HEK293 (cell line): ENCODE measurements at regions not wholly inside any gene's neighbourhood (a gene's known extent, or its start where the extent isn't known, plus 50 kb on each side); places are given as distances from the start of the nearest gene placed in this dataset.

Experiments used
- GLI2 ChIP-seq: fragments of 450-650 bp; formaldehyde crosslinking; IDR thresholded peaks from 2 replicates; pipeline ENCODE4; 2017; ENCODE audit warnings: missing biosample characterization, missing genetic modification characterization, low read depth, borderline replicate concordance
- HIC1 ChIP-seq: fragments of 450-650 bp; formaldehyde crosslinking; IDR thresholded peaks from 2 replicates; pipeline ENCODE4 v1.5.1; 2016; ENCODE audit warnings: missing biosample characterization, missing genetic modification characterization
- HOXC10 ChIP-seq: sonication (generic); formaldehyde crosslinking; IDR thresholded peaks from 2 replicates; pipeline ENCODE4 v1.8.1; 2023; ENCODE audit warnings: mild to moderate bottlenecking, missing genetic modification reagents
- KLF1 ChIP-seq: fragments of 450-650 bp; formaldehyde crosslinking; IDR thresholded peaks from 2 replicates; pipeline ENCODE4 v1.5.1; 2016; ENCODE audit warnings: missing biosample characterization, missing genetic modification characterization
- PATZ1 ChIP-seq: fragments of 450-650 bp; formaldehyde crosslinking; IDR thresholded peaks from 2 replicates; pipeline ENCODE4 v1.5.1; 2016; ENCODE audit warnings: missing biosample characterization, missing genetic modification characterization
- SP7 ChIP-seq: fragments of 450-650 bp; formaldehyde crosslinking; IDR thresholded peaks from 2 replicates; pipeline ENCODE4 v1.5.1; 2016; ENCODE audit warnings: missing biosample characterization, missing genetic modification characterization
- TCF7L2 ChIP-seq: IDR thresholded peaks from 2 replicates; pipeline ENCODE4 v1.6.1; 2011; ENCODE audit warnings: low read depth, mild to moderate bottlenecking, inconsistent platforms, low read length, moderate library complexity, borderline replicate concordance
- WT1 ChIP-seq: fragments of 450-650 bp; formaldehyde crosslinking; IDR thresholded peaks from 2 replicates; pipeline ENCODE4 v1.5.1; 2016; ENCODE audit warnings: missing biosample characterization, missing genetic modification characterization
- YY1 ChIP-seq: fragments of 450-650 bp; formaldehyde crosslinking; IDR thresholded peaks from 2 replicates; pipeline ENCODE4 v1.5.1; 2018; ENCODE audit warnings: missing biosample characterization, missing genetic modification characterization
- YY2 ChIP-seq: fragments of 450-650 bp; formaldehyde crosslinking; IDR thresholded peaks from 2 replicates; pipeline ENCODE4 v1.5.1; 2016; ENCODE audit warnings: missing biosample characterization, missing genetic modification characterization
- ZBTB7A ChIP-seq: fragments of 450-650 bp; formaldehyde crosslinking; IDR thresholded peaks from 2 replicates; pipeline ENCODE4 v1.5.1; 2016; ENCODE audit warnings: low read depth, missing biosample characterization, missing genetic modification characterization
- ZFP41 ChIP-seq: fragments of 450-650 bp; formaldehyde crosslinking; IDR thresholded peaks from 2 replicates; pipeline ENCODE4 v1.5.1; 2016; ENCODE audit warnings: missing biosample characterization, missing genetic modification characterization, borderline replicate concordance
- ZNF112 ChIP-seq: fragments of 450-650 bp; formaldehyde crosslinking; IDR thresholded peaks from 2 replicates; pipeline ENCODE4 v1.5.0; 2017; ENCODE audit warnings: missing biosample characterization, missing genetic modification characterization
- ZNF138 ChIP-seq: fragments of 450-650 bp; formaldehyde crosslinking; IDR thresholded peaks from 2 replicates; pipeline ENCODE4 v1.5.1; 2016; ENCODE audit warnings: missing biosample characterization, missing genetic modification characterization, borderline replicate concordance
- ZNF18 ChIP-seq: fragments of 450-650 bp; formaldehyde crosslinking; IDR thresholded peaks from 2 replicates; pipeline ENCODE4 v1.5.1; 2016; ENCODE audit warnings: missing biosample characterization, missing genetic modification characterization
- ZNF214 ChIP-seq: fragments of 450-650 bp; formaldehyde crosslinking; IDR thresholded peaks from 2 replicates; pipeline ENCODE4 v1.5.1; 2017; ENCODE audit warnings: missing biosample characterization, mild to moderate bottlenecking, missing genetic modification characterization, borderline replicate concordance
- ZNF266 ChIP-seq: fragments of 450-650 bp; formaldehyde crosslinking; IDR thresholded peaks from 2 replicates; pipeline ENCODE4 v1.5.1; 2016; ENCODE audit warnings: missing biosample characterization, missing genetic modification characterization, low read depth
- ZNF302 ChIP-seq: fragments of 450-650 bp; formaldehyde crosslinking; IDR thresholded peaks from 2 replicates; pipeline ENCODE4 v1.5.1; 2016; ENCODE audit warnings: missing biosample characterization, missing genetic modification characterization, low read depth
- ZNF354C ChIP-seq: fragments of 450-650 bp; formaldehyde crosslinking; IDR thresholded peaks from 2 replicates; pipeline ENCODE4 v1.5.1; 2016; ENCODE audit warnings: missing biosample characterization, missing genetic modification characterization, low read depth, borderline replicate concordance
- ZNF391 ChIP-seq: fragments of 450-650 bp; formaldehyde crosslinking; IDR thresholded peaks from 2 replicates; pipeline ENCODE4 v1.5.1; 2016; ENCODE audit warnings: low read depth, missing biosample characterization, missing genetic modification characterization, borderline replicate concordance
- ZNF433 ChIP-seq: fragments of 450-650 bp; formaldehyde crosslinking; IDR thresholded peaks from 2 replicates; pipeline ENCODE4 v1.5.1; 2016; ENCODE audit warnings: missing biosample characterization, missing genetic modification characterization, low read depth
- ZNF510 ChIP-seq: fragments of 450-650 bp; formaldehyde crosslinking; IDR thresholded peaks from 2 replicates; pipeline ENCODE4 v1.5.1; 2018; ENCODE audit warnings: mild to moderate bottlenecking, missing genetic modification characterization, missing biosample characterization; ENCODE audit not compliant: insufficient replicate concordance
- ZNF544 ChIP-seq: fragments of 450-650 bp; formaldehyde crosslinking; IDR thresholded peaks from 2 replicates; pipeline ENCODE4 v1.5.0; 2017; ENCODE audit warnings: missing biosample characterization, missing genetic modification characterization
- ZNF548 ChIP-seq: fragments of 450-650 bp; formaldehyde crosslinking; IDR thresholded peaks from 2 replicates; pipeline ENCODE4 v1.5.1; 2016; ENCODE audit warnings: missing biosample characterization, missing genetic modification characterization
- ZNF549 ChIP-seq: fragments of 450-650 bp; IDR thresholded peaks from 2 replicates; pipeline ENCODE4 v1.5.1; 2018; ENCODE audit warnings: missing biosample characterization, missing genetic modification characterization, mild to moderate bottlenecking, inconsistent platforms, moderate library complexity
- ZNF555 ChIP-seq: fragments of 450-650 bp; formaldehyde crosslinking; conservative IDR thresholded peaks from 2 replicates; pipeline ENCODE4 v1.5.1; 2017; ENCODE audit warnings: missing biosample characterization, mild to moderate bottlenecking, missing genetic modification characterization, inconsistent platforms
- ZNF560 ChIP-seq: fragments of 450-650 bp; formaldehyde crosslinking; IDR thresholded peaks from 2 replicates; pipeline ENCODE4 v1.5.1; 2017; ENCODE audit warnings: missing biosample characterization, missing genetic modification characterization, borderline replicate concordance
- ZNF571 ChIP-seq: fragments of 450-650 bp; formaldehyde crosslinking; IDR thresholded peaks from 2 replicates; pipeline ENCODE4 v1.5.0; 2017; ENCODE audit warnings: missing biosample characterization, missing genetic modification characterization
- ZNF645 ChIP-seq: fragments of 450-650 bp; formaldehyde crosslinking; IDR thresholded peaks from 2 replicates; pipeline ENCODE4; 2016; ENCODE audit warnings: missing biosample characterization, missing genetic modification characterization
- ZNF747 ChIP-seq: fragments of 450-650 bp; formaldehyde crosslinking; IDR thresholded peaks from 2 replicates; pipeline ENCODE4 v1.5.1; 2016; ENCODE audit warnings: missing biosample characterization, missing genetic modification characterization
- ZNF776 ChIP-seq: fragments of 450-650 bp; formaldehyde crosslinking; IDR thresholded peaks from 2 replicates; pipeline ENCODE4 v1.5.0; 2017; ENCODE audit warnings: missing biosample characterization, missing genetic modification characterization, borderline replicate concordance
- TF ChIP-seq, protein P1 (sequence below): fragments of 450-650 bp; formaldehyde crosslinking; IDR thresholded peaks from 2 replicates; pipeline ENCODE4 v1.5.1; 2016; ENCODE audit warnings: missing biosample characterization, missing genetic modification characterization

DNA sequence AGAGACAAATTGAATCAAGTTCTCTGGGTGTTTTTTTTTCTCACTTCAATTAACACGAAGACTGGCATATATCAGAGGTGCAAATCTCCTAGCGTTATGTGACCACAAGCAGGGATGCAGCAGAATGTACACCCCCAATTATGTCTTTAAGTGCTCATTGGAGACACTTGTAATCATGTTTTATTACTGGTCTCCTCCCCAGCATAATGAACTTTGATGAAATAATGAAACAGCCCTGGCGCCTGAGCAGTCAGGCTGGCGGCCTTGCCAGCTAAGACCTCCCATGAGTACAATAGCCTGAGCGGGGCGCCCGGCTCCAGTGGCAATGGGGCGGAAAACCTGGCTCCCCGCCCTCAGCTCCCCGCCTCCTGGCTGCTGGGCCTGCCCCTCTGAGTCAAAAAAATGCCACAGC lies 209.4 kb upstream of the MSX2 start (continued):
- TF ChIP-seq PATZ1 (tag by site-specific recombination) (peak; percentile 66), HIC1 (tag by site-specific recombination) (peak; percentile 53; the same call in 1 of the 2 replicates), SP7 (tag by site-specific recombination) (peak; percentile 100), ZNF18 (tag by site-specific recombination) (peak; percentile 85; the same call in 1 of the 2 replicates), ZNF510 (no peak), ZNF544 (tag by site-specific recombination) (no peak), ZNF548 (no peak), ZNF560 (tag by site-specific recombination) (no peak), GLI2 (tag by site-specific recombination) (peak; percentile 98), ZNF302 (tag by site-specific recombination) (no peak), ZFP41 (tag by site-specific recombination) (no peak), WT1 (peak; percentile 100), YY1 (tag by site-specific recombination) (no peak), ZNF214 (no peak), ZNF747 (tag by site-specific recombination) (no peak), ZNF645 (tag by site-specific recombination) (no peak), ZNF549 (tag by site-specific recombination) (no peak), ZNF391 (tag by site-specific recombination) (peak; percentile 93), ZNF433 (no peak), ZNF266 (tag by site-specific recombination) (no peak), YY2 (tag by site-specific recombination) (no peak), ZNF555 (no peak), ZBTB7A (tag by site-specific recombination) (no peak), ZNF776 (tag by site-specific recombination) (no peak), ZNF112 (tag by site-specific recombination) (no peak), ZNF354C (tag by site-specific recombination) (no peak), ZNF138 (tag by site-specific recombination) (no peak), ZNF571 (tag by site-specific recombination) (no peak), TCF7L2 (peak; percentile 79; the same call in 1 of the 2 replicates), KLF1 (peak; percentile 93), HOXC10 (no peak)
- TF ChIP-seq, protein P1, sequence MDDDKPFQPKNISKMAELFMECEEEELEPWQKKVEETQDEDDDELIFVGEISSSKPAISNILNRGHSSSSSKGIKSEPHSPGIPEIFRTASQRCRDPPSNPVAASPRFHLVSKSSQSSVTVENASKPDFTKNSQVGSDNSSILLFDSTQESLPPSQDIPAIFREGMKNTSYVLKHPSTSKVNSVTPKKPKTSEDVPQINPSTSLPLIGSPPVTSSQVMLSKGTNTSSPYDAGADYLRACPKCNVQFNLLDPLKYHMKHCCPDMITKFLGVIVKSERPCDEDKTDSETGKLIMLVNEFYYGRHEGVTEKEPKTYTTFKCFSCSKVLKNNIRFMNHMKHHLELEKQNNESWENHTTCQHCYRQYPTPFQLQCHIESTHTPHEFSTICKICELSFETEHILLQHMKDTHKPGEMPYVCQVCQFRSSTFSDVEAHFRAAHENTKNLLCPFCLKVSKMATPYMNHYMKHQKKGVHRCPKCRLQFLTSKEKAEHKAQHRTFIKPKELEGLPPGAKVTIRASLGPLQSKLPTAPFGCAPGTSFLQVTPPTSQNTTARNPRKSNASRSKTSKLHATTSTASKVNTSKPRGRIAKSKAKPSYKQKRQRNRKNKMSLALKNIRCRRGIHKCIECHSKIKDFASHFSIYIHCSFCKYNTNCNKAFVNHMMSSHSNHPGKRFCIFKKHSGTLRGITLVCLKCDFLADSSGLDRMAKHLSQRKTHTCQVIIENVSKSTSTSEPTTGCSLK (tag by site-specific recombination) = no peak
